B cell (primary cell): ENCODE measurements at regions not wholly inside any gene's neighbourhood (a gene's known extent, or its start where the extent isn't known, plus 50 kb on each side); places are given as distances from the start of the nearest gene placed in this dataset.

Experiments used
- ATAC-seq: fragments of 200-7000 bp; cut with Tn5 transposase; one replicate; pipeline ENCODE4 v1.10.0; 2021; ENCODE audit warnings: low read depth, mild to moderate bottlenecking, moderate number of reproducible peaks, moderate library complexity
- CTCF ChIA-PET: fragments of 350-600 bp; sonication (Branson Sonifier 250); formaldehyde crosslinking; loops from one replicate; lab custom pipeline; 2021; ENCODE audit warnings: antibody characterized with exemption, inconsistent platforms; lab: Charles Lee
- POLR2A ChIA-PET: fragments of 350-600 bp; sonication (Branson Sonifier 250); formaldehyde crosslinking; loops from one replicate; lab custom pipeline; 2021; ENCODE audit warnings: antibody characterized with exemption; lab: Charles Lee
- DNase-seq: peaks from one replicate; pipeline ENCODE4 v3.0.0; 2013
- H2AFZ ChIP-seq: 2 replicates; pipeline ENCODE4 v1.6.1; 2012; ENCODE audit warnings: mild to moderate bottlenecking, low read depth, low read length; ENCODE audit not compliant: insufficient read depth, poor library complexity, severe bottlenecking
- H3K27ac ChIP-seq, 2 donors: 1 replicate in 1 of 2; 2 replicates in 1 of 2; pipeline ENCODE4 v1.5.1; 2012 to 2013; ENCODE audit warnings: low read length in 2 of 2, mild to moderate bottlenecking in 2 of 2, moderate library complexity in 1 of 2
- H3K27me3 ChIP-seq, 4 experiments: fragments of 200-600 bp in 1 of 4; sonication (generic) in 1 of 4; replicated peaks in 1 of 4; 1 replicate in 2 of 4; 2 replicates in 2 of 4; pipeline versions ENCODE4 v1.6.1 to v1.7.0; 2013 to 2016; ENCODE audit warnings: low read length in 3 of 4, mild to moderate bottlenecking in 2 of 4, mixed read lengths in 1 of 4, moderate library complexity in 1 of 4; ENCODE audit not compliant: insufficient read depth in 4 of 4, control insufficient read depth in 3 of 4; ENCODE audit errors: control extremely low read depth in 1 of 4
- H3K36me3 ChIP-seq, 2 experiments: replicated peaks in 1 of 2; 1 replicate in 1 of 2; 2 replicates in 1 of 2; pipeline versions ENCODE4 v1.6.1 to v1.7.1; 2013; ENCODE audit warnings: low read length in 1 of 2; ENCODE audit not compliant: insufficient read depth in 2 of 2, control insufficient read depth in 1 of 2; ENCODE audit errors: control extremely low read depth in 1 of 2, extremely low read depth in 1 of 2
- H3K4me1 ChIP-seq, 2 donors: fragments of 200-600 bp in 1 of 2; sonication (generic) in 1 of 2; 1 replicate in 1 of 2; 2 replicates in 1 of 2; pipeline versions ENCODE4 v1.5.1 to v1.6.1; 2013 to 2017; ENCODE audit warnings: low read length in 2 of 2; ENCODE audit not compliant: control insufficient read depth in 2 of 2, insufficient read depth in 2 of 2
- H3K4me2 ChIP-seq: replicated peaks from 2 replicates; pipeline ENCODE3; 2012; ENCODE audit warnings: mild to moderate bottlenecking, low read depth, low read length; ENCODE audit not compliant: poor library complexity, severe bottlenecking
- H3K4me3 ChIP-seq, 5 experiments: fragments of 200-600 bp in 1 of 5; sonication (generic) in 1 of 5; 1 replicate in 3 of 5; 2 replicates in 2 of 5; pipeline versions ENCODE4 v1.5.1 to v1.7.0; 2011 to 2016; ENCODE audit warnings: low read length in 4 of 5, mild to moderate bottlenecking in 4 of 5, low read depth in 2 of 5, control low read depth in 1 of 5, moderate library complexity in 1 of 5; ENCODE audit not compliant: insufficient read depth in 1 of 5; ENCODE audit errors: control extremely low read depth in 1 of 5, extremely low read depth in 1 of 5
- H3K79me2 ChIP-seq: fragments of 200-600 bp; sonication (generic); one replicate; pipeline ENCODE4 v1.6.0; 2016; ENCODE audit warnings: low read length; ENCODE audit not compliant: control insufficient read depth, insufficient read depth
- H3K9ac ChIP-seq: fragments of 200-600 bp; sonication (generic); 2 replicates; pipeline ENCODE4 v1.6.1; 2017; ENCODE audit warnings: mild to moderate bottlenecking, low read length, moderate library complexity
- H3K9me3 ChIP-seq, 3 donors: one replicate each; pipeline versions ENCODE4 v1.6.1 to v1.7.1; 2013; ENCODE audit warnings: low read length in 2 of 3; ENCODE audit not compliant: control insufficient read depth in 2 of 3, insufficient read depth in 1 of 3; ENCODE audit errors: control extremely low read depth in 1 of 3
- H4K20me1 ChIP-seq: 2 replicates; pipeline ENCODE4 v1.6.0; 2012; ENCODE audit warnings: mild to moderate bottlenecking, low read length; ENCODE audit not compliant: insufficient read depth, control insufficient read depth, poor library complexity, severe bottlenecking
- H3K27ac Mint-ChIP-seq: one replicate; pipeline ENCODE4 v1.8.0; 2021; ENCODE audit warnings: mixed read lengths
- H3K27me3 Mint-ChIP-seq: one replicate; pipeline ENCODE4 v1.8.0; 2021; ENCODE audit warnings: mixed read lengths
- H3K4me1 Mint-ChIP-seq: one replicate; pipeline ENCODE4 v1.8.0; 2021; ENCODE audit warnings: mixed read lengths
- H3K4me3 Mint-ChIP-seq: one replicate; pipeline ENCODE4 v1.8.0; 2021; ENCODE audit warnings: mixed read lengths
- H3K9me3 Mint-ChIP-seq: one replicate; pipeline ENCODE4 v1.8.0; 2022; ENCODE audit warnings: mixed read lengths; ENCODE audit not compliant: insufficient read depth
- CTCF ChIP-seq: fragments of 200-600 bp; IDR thresholded peaks from one replicate; pipeline ENCODE4 v1.8.0; 2022; ENCODE audit warnings: antibody characterized with exemption, mild to moderate bottlenecking
- EZH2 ChIP-seq: IDR thresholded peaks from 2 replicates; pipeline ENCODE4 v1.6.1; 2012; ENCODE audit warnings: borderline replicate concordance, low read depth, mild to moderate bottlenecking, moderate library complexity, low read length; ENCODE audit not compliant: insufficient read depth, poor library complexity, severe bottlenecking
- WGBS: methylation state at CpG from one replicate; pipeline ENCODE4 v1.1.5; 2013; ENCODE audit warnings: missing lambda C conversion rate; ENCODE audit not compliant: insufficient coverage; 5-methylcytosine and 5-hydroxymethylcytosine counted together
- intact Hi-C: fragments of 100-400 bp; cut with micrococcal nuclease; formaldehyde crosslinking; loops from one replicate; pipeline ENCODE4 v1.10.0; 2022

GRCh38 chr19:27881213-27881612, 1331.7 kb downstream of the UQCRFS1 start:
- peaks cover under 1% of the 10 kb centered on the region for H3K9me3 Mint-ChIP-seq
- H3K27ac Mint-ChIP-seq: no peak overlapping the region
- no peaks in the 10 kb centered on the region for H3K4me1 ChIP-seq

GRCh38 chr19:27876976-27877512, 1335.9 kb downstream of the UQCRFS1 start:
- WGBS: 92% methylated on average over 4 of the region's 6 CpGs
- Mint-ChIP-seq H3K27ac (no peak overlapping the region), H3K4me1 (no peaks in the 10 kb centered on the region), H3K9me3 (peaks cover 9% of the 10 kb centered on the region), H3K4me3 (no peak overlapping the region), H3K27me3 (no peaks in the 10 kb centered on the region)
- ATAC-seq (no peak), DNase-seq (no peak)
- Histone ChIP-seq H3K9me3 (peaks cover 0 to 6% (median 2%) of the 10 kb centered on the region in 3 donors), H4K20me1 (no peaks in the 10 kb centered on the region), H3K4me3 (no peak overlapping the region), H3K4me2 (no peak overlapping the region), H3K36me3 (no peaks in the 10 kb centered on the region), H3K27ac (no peak overlapping the region), H3K9ac (no peak overlapping the region), H3K79me2 (no peaks in the 10 kb centered on the region), H2AFZ (no peak overlapping the region), H3K4me1 (no peaks in the 10 kb centered on the region), H3K27me3 (no peaks in the 10 kb centered on the region)
- TF ChIP-seq EZH2 (no peak), CTCF (no peak)
- CTCF ChIA-PET: no interaction called here
- intact Hi-C loops: no loop called here
- POLR2A ChIA-PET: no interaction called here

More at GRCh38 chr19:27881213-27881612, 1331.7 kb downstream of the UQCRFS1 start:
- Histone ChIP-seq H3K9ac (no peak overlapping the region), H4K20me1 (no peaks in the 10 kb centered on the region), H3K9me3 (peaks cover 2 to 5% (median 4%) of the 10 kb centered on the region in 3 donors), H3K27ac (no peak overlapping the region), H3K4me2 (no peak overlapping the region), H3K36me3 (no peaks in the 10 kb centered on the region), H3K79me2 (no peaks in the 10 kb centered on the region), H3K27me3 (no peaks in the 10 kb centered on the region), H2AFZ (no peak overlapping the region), H3K4me3 (no peak overlapping the region)
- WGBS: 80% methylated on average over 1 of the region's 3 CpGs
- ChIA-PET POLR2A (no interaction called here), CTCF (no interaction called here)
- ATAC-seq (no peak), DNase-seq (no peak)
- Mint-ChIP-seq H3K4me3 (no peak overlapping the region), H3K4me1 (no peaks in the 10 kb centered on the region), H3K27me3 (no peaks in the 10 kb centered on the region)
- intact Hi-C loops: no loop called here
- TF ChIP-seq CTCF (no peak), EZH2 (no peak)
